ENCODE measurements at regions not wholly inside any gene's neighbourhood (a gene's known extent, or its start where the extent isn't known, plus 50 kb on each side); places are given as distances from the start of the nearest gene placed in this dataset.

GRCh38 chr16:35686595-35686994 is 2227.2 kb downstream of the TP53TG3F start:
- no peaks in the 10 kb centered on the region for H3K4me1 ChIP-seq
- no peak for ATAC-seq
- DNase-seq = no peak
- H3K9me3 ChIP-seq = peaks cover 8% of the 10 kb centered on the region
- H3K36me3 ChIP-seq = no peaks in the 10 kb centered on the region
- TF ChIP-seq CTCF (IDR thresholded peaks at IDR 0.05) = no peak
- H3K27ac ChIP-seq = no peak overlapping the region
- H3K4me3 ChIP-seq = no peak overlapping the region
- H3K27me3 ChIP-seq (ENCODE audit: low read depth) = no peaks in the 10 kb centered on the region
- intact Hi-C loops (cut with DNase I) = no loop called here

GRCh38 chr16:35687071-35687470 is 2227.7 kb downstream of the TP53TG3F start:
- Histone ChIP-seq H3K27ac (no peak overlapping the region), H3K9me3 (peaks cover 8% of the 10 kb centered on the region), H3K36me3 (no peaks in the 10 kb centered on the region), H3K27me3 (ENCODE audit: low read depth) (no peaks in the 10 kb centered on the region), H3K4me1 (no peaks in the 10 kb centered on the region), H3K4me3 (no peak overlapping the region)
- no peak for ATAC-seq
- intact Hi-C loops (cut with DNase I) = no loop called here
- no peak for DNase-seq
- TF ChIP-seq CTCF (IDR thresholded peaks at IDR 0.05) = no peak

- H3K27me3 ChIP-seq (ENCODE audit: low read depth) = no peaks in the 10 kb centered on the region
- no peaks in the 10 kb centered on the region for H3K36me3 ChIP-seq
- ATAC-seq (no peak), DNase-seq (no peak)
- no peak overlapping the region for H3K4me3 ChIP-seq
- TF ChIP-seq CTCF (IDR thresholded peaks at IDR 0.05) = no peak
- H3K9me3 ChIP-seq = peaks cover 8% of the 10 kb centered on the region
- no peak overlapping the region for H3K27ac ChIP-seq
- no peaks in the 10 kb centered on the region for H3K4me1 ChIP-seq
- intact Hi-C loops (cut with DNase I) = no loop called here
These were observed 2228.4 kb downstream of the TP53TG3F start for GRCh38 chr16:35687781-35688180.

- H3K9me3 ChIP-seq = peaks cover 8% of the 10 kb centered on the region
These were observed 2230.4 kb downstream of the TP53TG3F start for GRCh38 chr16:35689764-35690163.

GRCh38 chr16:35690413-35690812 is 2231.0 kb downstream of the TP53TG3F start:
- no peaks in the 10 kb centered on the region for H3K27me3 ChIP-seq (ENCODE audit: low read depth)
- ATAC-seq (no peak), DNase-seq (no peak)
- no peaks in the 10 kb centered on the region for H3K36me3 ChIP-seq
- intact Hi-C loops (cut with DNase I) = no loop called here
- no peak overlapping the region for H3K4me3 ChIP-seq
- no peaks in the 10 kb centered on the region for H3K4me1 ChIP-seq
- H3K27ac ChIP-seq = no peak overlapping the region
- TF ChIP-seq CTCF (IDR thresholded peaks at IDR 0.05) = no peak
- peaks cover 8% of the 10 kb centered on the region for H3K9me3 ChIP-seq

More at GRCh38 chr16:35689764-35690163, 2230.4 kb downstream of the TP53TG3F start:
- DNase-seq (no peak), ATAC-seq (no peak)
- TF ChIP-seq CTCF (IDR thresholded peaks at IDR 0.05) = no peak
- Histone ChIP-seq H3K36me3 (no peaks in the 10 kb centered on the region), H3K4me1 (no peaks in the 10 kb centered on the region), H3K27ac (no peak overlapping the region), H3K27me3 (ENCODE audit: low read depth) (no peaks in the 10 kb centered on the region), H3K4me3 (no peak overlapping the region)
- intact Hi-C loops (cut with DNase I) = no loop called here

- no peaks in the 10 kb centered on the region for H3K36me3 ChIP-seq
- no peaks in the 10 kb centered on the region for H3K4me1 ChIP-seq
- intact Hi-C loops (cut with DNase I) = no loop called here
- no peak overlapping the region for H3K27ac ChIP-seq
- ATAC-seq (no peak), DNase-seq (no peak)
- peaks cover 7% of the 10 kb centered on the region for H3K9me3 ChIP-seq
- no peak for TF ChIP-seq CTCF (IDR thresholded peaks at IDR 0.05)
- H3K4me3 ChIP-seq = no peak overlapping the region
- H3K27me3 ChIP-seq (ENCODE audit: low read depth) = no peaks in the 10 kb centered on the region
These were observed 2231.6 kb downstream of the TP53TG3F start for GRCh38 chr16:35691057-35691456.

Data from lower lobe of right lung (tissue), 2 donors.